ENCODE measurements at regions not wholly inside any gene's neighbourhood (a gene's known extent, or its start where the extent isn't known, plus 50 kb on each side); places are given as distances from the start of the nearest gene placed in this dataset.

- TF ChIP-seq, protein P1, sequence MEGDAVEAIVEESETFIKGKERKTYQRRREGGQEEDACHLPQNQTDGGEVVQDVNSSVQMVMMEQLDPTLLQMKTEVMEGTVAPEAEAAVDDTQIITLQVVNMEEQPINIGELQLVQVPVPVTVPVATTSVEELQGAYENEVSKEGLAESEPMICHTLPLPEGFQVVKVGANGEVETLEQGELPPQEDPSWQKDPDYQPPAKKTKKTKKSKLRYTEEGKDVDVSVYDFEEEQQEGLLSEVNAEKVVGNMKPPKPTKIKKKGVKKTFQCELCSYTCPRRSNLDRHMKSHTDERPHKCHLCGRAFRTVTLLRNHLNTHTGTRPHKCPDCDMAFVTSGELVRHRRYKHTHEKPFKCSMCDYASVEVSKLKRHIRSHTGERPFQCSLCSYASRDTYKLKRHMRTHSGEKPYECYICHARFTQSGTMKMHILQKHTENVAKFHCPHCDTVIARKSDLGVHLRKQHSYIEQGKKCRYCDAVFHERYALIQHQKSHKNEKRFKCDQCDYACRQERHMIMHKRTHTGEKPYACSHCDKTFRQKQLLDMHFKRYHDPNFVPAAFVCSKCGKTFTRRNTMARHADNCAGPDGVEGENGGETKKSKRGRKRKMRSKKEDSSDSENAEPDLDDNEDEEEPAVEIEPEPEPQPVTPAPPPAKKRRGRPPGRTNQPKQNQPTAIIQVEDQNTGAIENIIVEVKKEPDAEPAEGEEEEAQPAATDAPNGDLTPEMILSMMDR (IDR thresholded peaks at IDR 0.05): no peak
- ATAC-seq (peak; percentile 85), DNase-seq (peak; percentile 76)
- Histone ChIP-seq H3K4me3 (no peak overlapping the region), H3K36me3 (no peaks in the 10 kb centered on the region), H3K4me1 (peaks cover 17% of the 10 kb centered on the region), H3K9me3 (no peaks in the 10 kb centered on the region), H3K27ac (no peak overlapping the region), H3K27me3 (no peaks in the 10 kb centered on the region)
- intact Hi-C loops (cut with DNase I): no loop called here
These were observed 142.6 kb upstream of the THBS1 start for GRCh38 chr15:39438260-39438659.

DNA sequence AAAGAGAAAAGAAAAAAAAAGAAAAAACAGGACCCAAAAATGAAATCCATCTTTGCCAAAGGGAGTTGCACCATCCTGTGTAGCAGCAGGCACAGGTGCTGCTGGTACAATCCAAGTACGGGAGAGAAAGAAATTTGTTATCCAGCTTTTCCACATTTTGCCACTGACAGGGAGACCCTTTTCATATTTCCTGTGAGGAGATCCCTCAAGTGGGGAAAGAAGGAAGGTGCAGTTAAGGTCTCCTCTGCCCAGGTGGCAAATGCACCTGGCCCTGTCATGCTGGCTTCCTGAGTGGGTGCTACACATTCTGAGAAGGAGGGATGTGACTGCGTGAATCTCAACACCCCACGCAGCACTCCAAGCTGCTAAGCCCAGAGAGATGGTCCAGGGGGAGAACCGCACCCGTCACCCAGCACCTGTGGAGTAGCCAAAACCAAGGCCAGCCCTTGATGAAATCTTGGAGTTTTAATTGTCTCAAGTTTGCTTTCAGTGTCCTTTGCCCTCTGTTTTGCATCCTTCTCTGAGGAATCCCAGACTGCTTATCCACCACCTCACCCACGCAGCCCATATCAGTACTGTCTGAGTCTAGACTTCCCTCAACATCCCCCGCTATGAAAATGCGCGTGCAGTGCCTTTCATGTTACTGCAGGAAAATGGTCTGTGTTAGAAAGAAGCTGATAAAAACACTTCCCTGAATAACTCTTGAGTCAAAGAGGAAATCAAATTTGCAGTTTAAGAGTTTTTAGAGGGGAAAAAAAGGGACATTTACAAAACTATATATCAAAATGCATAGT, 141.9 kb upstream of the THBS1 start:
- Histone ChIP-seq H3K27me3 (no peaks in the 10 kb centered on the region), H3K27ac (no peak overlapping the region), H3K4me3 (no peak overlapping the region), H3K36me3 (no peaks in the 10 kb centered on the region), H3K9me3 (no peaks in the 10 kb centered on the region), H3K4me1 (peaks cover 14% of the 10 kb centered on the region)
- no peak for DNase-seq
- ATAC-seq: peak; percentile 67
- TF ChIP-seq, protein P1 (IDR thresholded peaks at IDR 0.05): no peak
- intact Hi-C loops (cut with DNase I): no loop called here

GRCh38 chr15:39442898-39443297, 138.0 kb upstream of the THBS1 start:
- intact Hi-C loops (cut with DNase I): no loop called here
- Histone ChIP-seq H3K27ac (no peak overlapping the region), H3K4me3 (no peak overlapping the region), H3K36me3 (no peaks in the 10 kb centered on the region), H3K9me3 (no peaks in the 10 kb centered on the region), H3K4me1 (peaks cover 5% of the 10 kb centered on the region), H3K27me3 (no peaks in the 10 kb centered on the region)
- ATAC-seq (no peak), DNase-seq (no peak)
- TF ChIP-seq, protein P1 (IDR thresholded peaks at IDR 0.05): no peak

- Histone ChIP-seq H3K27ac (no peak overlapping the region), H3K9me3 (no peaks in the 10 kb centered on the region), H3K27me3 (no peaks in the 10 kb centered on the region), H3K36me3 (no peaks in the 10 kb centered on the region), H3K4me1 (no peaks in the 10 kb centered on the region), H3K4me3 (no peak overlapping the region)
- ATAC-seq (no peak), DNase-seq (no peak)
- TF ChIP-seq, protein P1 (IDR thresholded peaks at IDR 0.05): no peak
- intact Hi-C loops (cut with DNase I): no loop called here
These were observed 137.1 kb upstream of the THBS1 start for GRCh38 chr15:39443659-39444219.

DNA sequence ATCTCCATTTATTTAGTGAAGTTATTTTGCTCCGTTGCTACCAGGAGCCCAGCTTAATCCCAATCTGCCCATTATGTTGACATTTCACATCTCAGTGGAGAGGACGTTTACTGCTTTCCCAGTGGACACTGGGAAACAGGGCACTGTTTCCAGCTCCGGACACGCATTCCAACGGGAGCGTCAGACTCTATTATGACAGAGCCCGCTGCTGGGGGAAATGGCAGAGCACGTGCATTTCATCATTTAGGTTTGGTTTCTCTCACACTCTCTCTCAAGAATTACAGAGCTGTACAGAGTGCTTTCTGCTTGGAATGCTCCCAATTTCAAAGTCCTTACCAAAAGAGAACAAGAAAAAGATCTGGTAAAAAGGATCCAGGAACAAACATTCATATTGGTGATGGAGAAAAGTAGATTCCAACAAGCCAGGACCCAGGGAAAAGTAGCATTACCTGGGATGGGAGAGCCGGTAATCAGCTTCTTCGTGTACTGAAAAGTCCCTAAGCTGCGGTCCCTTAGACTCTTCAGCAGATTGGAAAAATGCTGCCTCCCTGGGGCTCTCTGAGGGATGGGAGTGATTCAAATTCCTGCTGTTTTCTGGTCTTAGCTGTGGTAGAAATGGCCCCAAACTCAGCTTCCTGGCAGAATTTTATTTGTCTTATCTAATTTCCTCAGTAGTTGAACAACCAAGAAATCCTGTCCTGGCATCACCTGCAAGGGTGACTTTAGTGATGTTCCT, 136.0 kb upstream of the THBS1 start:
- ATAC-seq (no peak), DNase-seq (no peak)
- no peak overlapping the region for H3K27ac ChIP-seq
- no peaks in the 10 kb centered on the region for H3K4me1 ChIP-seq
- no peaks in the 10 kb centered on the region for H3K27me3 ChIP-seq
- TF ChIP-seq, protein P1 (IDR thresholded peaks at IDR 0.05): no peak
- H3K4me3 ChIP-seq: no peak overlapping the region
- no peaks in the 10 kb centered on the region for H3K36me3 ChIP-seq
- H3K9me3 ChIP-seq: no peaks in the 10 kb centered on the region
- intact Hi-C loops (cut with DNase I): no loop called here
